ENCODE measurements at regions not wholly inside any gene's neighbourhood (a gene's known extent, or its start where the extent isn't known, plus 50 kb on each side); places are given as distances from the start of the nearest gene placed in this dataset.

GRCh38 chr14:35240231-35240630, 52.0 kb upstream of the PSMA6 start:
- no peak for TF ChIP-seq CTCF (conservative IDR thresholded peaks at IDR 0.05)
- no peak for TF ChIP-seq EZH2 (IDR thresholded peaks at IDR 0.05; ENCODE audit: low read depth)

Measured in PC-9 (cell line).